SK-N-SH treated with all-trans-retinoic acid at 6 μM for 48 hours (cell line): ENCODE measurements at regions not wholly inside any gene's neighbourhood (a gene's known extent, or its start where the extent isn't known, plus 50 kb on each side); places are given as distances from the start of the nearest gene placed in this dataset.

ENCODE experiments used
- ATAC-seq: fragments of 200-7000 bp; cut with Tn5 transposase; 3 replicates; pipeline ENCODE4 v1.9.1; 2020; ENCODE audit warnings: mild to moderate bottlenecking, moderate library complexity
- ARNTL ChIP-seq: fragments of 450-650 bp; formaldehyde crosslinking; IDR thresholded peaks from 2 replicates; pipeline ENCODE4 v1.5.0; 2020; ENCODE audit warnings: low read depth, mild to moderate bottlenecking, moderate library complexity, borderline replicate concordance
- BACH2 ChIP-seq: fragments of 250-450 bp; sonication (Bioruptor Pico); IDR thresholded peaks from 2 replicates; pipeline ENCODE4 v1.9.0; 2021; ENCODE audit warnings: mild to moderate bottlenecking, borderline replicate concordance
- CSDC2 ChIP-seq: fragments of 250-450 bp; sonication (Bioruptor Pico); IDR thresholded peaks from 2 replicates; pipeline ENCODE4 v1.5.0; 2020; ENCODE audit warnings: mild to moderate bottlenecking, moderate library complexity
- ESRRG ChIP-seq: fragments of 250-450 bp; sonication (Bioruptor Pico); IDR thresholded peaks from 2 replicates; pipeline ENCODE4 v1.6.1; 2021; ENCODE audit warnings: mild to moderate bottlenecking
- GLIS3 ChIP-seq: fragments of 250-450 bp; sonication (Bioruptor Pico); IDR thresholded peaks from 2 replicates; pipeline ENCODE4 v1.5.0; 2020; ENCODE audit warnings: mild to moderate bottlenecking, moderate library complexity
- OSR1 ChIP-seq: fragments of 250-450 bp; sonication (Bioruptor Pico); IDR thresholded peaks from 2 replicates; pipeline ENCODE4 v1.8.0; 2022; ENCODE audit warnings: moderate library complexity, mild to moderate bottlenecking, inconsistent platforms
- PPARA ChIP-seq: fragments of 250-450 bp; sonication (Bioruptor Pico); IDR thresholded peaks from 2 replicates; pipeline ENCODE4 v1.5.0; 2020; ENCODE audit warnings: mild to moderate bottlenecking, borderline replicate concordance
- RARB ChIP-seq: fragments of 250-450 bp; sonication (Bioruptor Pico); IDR thresholded peaks from 2 replicates; pipeline ENCODE4 v1.8.0; 2021; ENCODE audit warnings: mild to moderate bottlenecking, moderate library complexity
- SNAI2 ChIP-seq: fragments of 250-450 bp; sonication (Bioruptor Pico); IDR thresholded peaks from 2 replicates; pipeline ENCODE4 v1.5.0; 2020; ENCODE audit warnings: mild to moderate bottlenecking, moderate library complexity
- TCF4 ChIP-seq: fragments of 250-450 bp; sonication (Bioruptor Pico); IDR thresholded peaks from 2 replicates; pipeline ENCODE4 v1.8.0; 2021; ENCODE audit warnings: mild to moderate bottlenecking, moderate library complexity, borderline replicate concordance
- ZC3H10 ChIP-seq: fragments of 250-450 bp; sonication (Bioruptor Pico); IDR thresholded peaks from 2 replicates; pipeline ENCODE4 v1.5.1; 2021; ENCODE audit warnings: mild to moderate bottlenecking, moderate library complexity
- ZFP3 ChIP-seq: fragments of 250-450 bp; sonication (Bioruptor Pico); IDR thresholded peaks from 2 replicates; pipeline ENCODE4 v1.5.0; 2020; ENCODE audit warnings: mild to moderate bottlenecking, moderate library complexity
- ZFP30 ChIP-seq: fragments of 450-650 bp; formaldehyde crosslinking; IDR thresholded peaks from 2 replicates; pipeline ENCODE4 v1.5.0; 2022; ENCODE audit warnings: mild to moderate bottlenecking, moderate library complexity
- ZNF565 ChIP-seq: fragments of 450-650 bp; formaldehyde crosslinking; conservative IDR thresholded peaks from 2 replicates; pipeline ENCODE4 v1.5.0; 2020; ENCODE audit warnings: low read depth, mild to moderate bottlenecking, moderate library complexity
- TF ChIP-seq, protein P1 (sequence below): fragments of 250-450 bp; sonication (Bioruptor Pico); IDR thresholded peaks from 2 replicates; pipeline ENCODE4 v1.5.1; 2020; ENCODE audit warnings: low read depth, mild to moderate bottlenecking, moderate library complexity
- TF ChIP-seq, protein P2 (sequence below): fragments of 250-450 bp; sonication (Bioruptor Pico); IDR thresholded peaks from 2 replicates; pipeline ENCODE4 v1.5.0; 2020; ENCODE audit warnings: mild to moderate bottlenecking, moderate library complexity
- TF ChIP-seq, protein P3 (sequence below): fragments of 250-450 bp; sonication (Bioruptor Pico); IDR thresholded peaks from 2 replicates; pipeline ENCODE4 v1.8.0; 2021; ENCODE audit warnings: low read depth, mild to moderate bottlenecking, moderate library complexity, borderline replicate concordance
- TF ChIP-seq, protein P4 (sequence below): fragments of 250-450 bp; sonication (Bioruptor Pico); IDR thresholded peaks from 2 replicates; pipeline ENCODE4 v1.5.1; 2021; ENCODE audit warnings: mild to moderate bottlenecking, moderate library complexity

DNA sequence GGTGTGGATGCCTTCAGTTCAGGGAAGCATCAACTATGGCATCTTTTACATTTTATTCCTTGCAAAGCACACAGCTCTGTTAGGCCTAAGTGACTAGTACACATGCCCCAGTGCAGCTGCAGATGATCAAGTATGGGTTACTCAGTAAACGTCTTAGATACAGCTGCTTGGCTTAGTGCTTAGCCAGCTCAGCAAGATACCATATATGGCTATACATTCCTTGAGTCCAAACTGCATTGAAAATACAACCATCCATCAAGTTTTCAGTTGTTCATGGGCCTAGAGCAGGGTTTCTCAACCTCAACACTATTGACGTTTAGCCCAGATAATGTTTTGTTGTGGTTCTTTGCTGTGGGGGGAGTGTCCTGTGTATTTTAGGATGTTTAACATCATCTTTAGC lies 769.9 kb downstream of the TSN start:
- TF ChIP-seq CSDC2 (CRISPR knock-in tag) = no peak
- TF ChIP-seq, all 23 proteins: peak for 0
- ATAC-seq = no peak

DNA sequence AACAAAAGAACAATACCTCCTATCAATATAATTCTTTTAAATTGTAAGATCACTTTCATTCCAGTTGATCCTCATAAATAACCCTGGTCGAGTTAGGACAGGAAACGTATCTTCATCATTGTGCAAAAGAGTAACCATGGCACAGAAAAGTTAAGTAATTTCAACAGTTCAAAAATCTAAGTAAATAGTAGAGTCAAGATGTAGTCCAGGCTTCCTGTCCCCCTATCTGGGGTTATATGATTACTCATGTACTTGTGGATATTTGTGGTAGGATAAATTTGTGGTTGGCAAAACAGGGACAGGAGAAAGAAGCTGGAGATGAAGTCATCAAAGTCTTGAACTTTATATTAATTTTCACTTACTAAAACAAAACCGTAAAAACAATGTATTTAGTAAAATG lies 772.6 kb downstream of the TSN start:
- no peak for TF ChIP-seq ZC3H10 (CRISPR knock-in tag)
- TF ChIP-seq, all 23 proteins: peak for 0
- ATAC-seq = no peak

DNA sequence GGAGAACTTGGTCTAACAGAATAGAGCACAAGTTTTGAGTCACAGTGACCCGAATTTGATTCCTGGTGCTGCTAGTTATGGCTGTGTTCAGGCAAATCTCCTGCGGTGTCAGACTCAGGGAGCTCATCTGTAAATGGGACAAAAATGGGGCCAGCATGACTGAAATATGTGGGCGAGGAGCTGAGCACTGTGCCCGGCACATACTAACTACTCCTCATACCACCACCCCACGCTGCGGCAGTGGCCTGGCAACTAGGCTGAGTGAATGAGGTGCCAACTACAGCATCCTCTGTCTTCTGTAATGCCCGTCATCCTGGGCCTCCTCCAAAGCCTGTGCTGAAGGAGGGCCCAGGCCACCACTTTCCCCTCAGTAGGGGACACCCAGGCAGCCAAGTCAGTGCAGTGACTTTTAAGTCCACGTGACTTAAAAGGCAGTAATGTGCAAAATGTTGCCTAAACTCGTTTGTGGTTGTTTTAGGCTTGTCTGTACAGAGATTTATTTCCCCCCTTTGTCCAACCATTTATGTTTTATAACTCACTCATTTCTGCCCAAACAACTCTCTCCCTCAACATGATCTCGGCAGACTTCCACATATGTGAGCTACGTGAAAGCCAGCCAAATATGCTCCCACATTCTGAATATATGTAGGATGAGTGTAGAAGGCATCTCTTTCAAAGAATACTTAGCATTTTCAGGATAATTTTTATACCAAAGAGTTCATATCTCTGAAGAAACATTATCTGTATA lies 773.7 kb downstream of the TSN start:
- no peak for ATAC-seq
- TF ChIP-seq GLIS3 (CRISPR knock-in tag) (no peak), OSR1 (CRISPR knock-in tag) (no peak), ESRRG (CRISPR knock-in tag) (no peak), TCF4 (CRISPR knock-in tag) (no peak), SNAI2 (CRISPR knock-in tag) (no peak), RARB (no peak), BACH2 (CRISPR knock-in tag) (no peak)
- TF ChIP-seq, protein P1, sequence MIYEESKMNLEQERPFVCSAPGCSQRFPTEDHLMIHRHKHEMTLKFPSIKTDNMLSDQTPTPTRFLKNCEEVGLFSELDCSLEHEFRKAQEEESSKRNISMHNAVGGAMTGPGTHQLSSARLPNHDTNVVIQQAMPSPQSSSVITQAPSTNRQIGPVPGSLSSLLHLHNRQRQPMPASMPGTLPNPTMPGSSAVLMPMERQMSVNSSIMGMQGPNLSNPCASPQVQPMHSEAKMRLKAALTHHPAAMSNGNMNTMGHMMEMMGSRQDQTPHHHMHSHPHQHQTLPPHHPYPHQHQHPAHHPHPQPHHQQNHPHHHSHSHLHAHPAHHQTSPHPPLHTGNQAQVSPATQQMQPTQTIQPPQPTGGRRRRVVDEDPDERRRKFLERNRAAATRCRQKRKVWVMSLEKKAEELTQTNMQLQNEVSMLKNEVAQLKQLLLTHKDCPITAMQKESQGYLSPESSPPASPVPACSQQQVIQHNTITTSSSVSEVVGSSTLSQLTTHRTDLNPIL (CRISPR knock-in tag) = no peak

GRCh38 chr2:122530814-122531213 lies 775.4 kb downstream of the TSN start:
- no peak for TF ChIP-seq PPARA (CRISPR knock-in tag)
- no peak for TF ChIP-seq ESRRG (CRISPR knock-in tag)
- TF ChIP-seq, protein P2, sequence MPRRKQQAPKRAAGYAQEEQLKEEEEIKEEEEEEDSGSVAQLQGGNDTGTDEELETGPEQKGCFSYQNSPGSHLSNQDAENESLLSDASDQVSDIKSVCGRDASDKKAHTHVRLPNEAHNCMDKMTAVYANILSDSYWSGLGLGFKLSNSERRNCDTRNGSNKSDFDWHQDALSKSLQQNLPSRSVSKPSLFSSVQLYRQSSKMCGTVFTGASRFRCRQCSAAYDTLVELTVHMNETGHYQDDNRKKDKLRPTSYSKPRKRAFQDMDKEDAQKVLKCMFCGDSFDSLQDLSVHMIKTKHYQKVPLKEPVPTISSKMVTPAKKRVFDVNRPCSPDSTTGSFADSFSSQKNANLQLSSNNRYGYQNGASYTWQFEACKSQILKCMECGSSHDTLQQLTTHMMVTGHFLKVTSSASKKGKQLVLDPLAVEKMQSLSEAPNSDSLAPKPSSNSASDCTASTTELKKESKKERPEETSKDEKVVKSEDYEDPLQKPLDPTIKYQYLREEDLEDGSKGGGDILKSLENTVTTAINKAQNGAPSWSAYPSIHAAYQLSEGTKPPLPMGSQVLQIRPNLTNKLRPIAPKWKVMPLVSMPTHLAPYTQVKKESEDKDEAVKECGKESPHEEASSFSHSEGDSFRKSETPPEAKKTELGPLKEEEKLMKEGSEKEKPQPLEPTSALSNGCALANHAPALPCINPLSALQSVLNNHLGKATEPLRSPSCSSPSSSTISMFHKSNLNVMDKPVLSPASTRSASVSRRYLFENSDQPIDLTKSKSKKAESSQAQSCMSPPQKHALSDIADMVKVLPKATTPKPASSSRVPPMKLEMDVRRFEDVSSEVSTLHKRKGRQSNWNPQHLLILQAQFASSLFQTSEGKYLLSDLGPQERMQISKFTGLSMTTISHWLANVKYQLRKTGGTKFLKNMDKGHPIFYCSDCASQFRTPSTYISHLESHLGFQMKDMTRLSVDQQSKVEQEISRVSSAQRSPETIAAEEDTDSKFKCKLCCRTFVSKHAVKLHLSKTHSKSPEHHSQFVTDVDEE (CRISPR knock-in tag) = 0 out of 2 replicates have a peak, but pooled peaks have one; percentile 43
- no peak for TF ChIP-seq ZFP3 (CRISPR knock-in tag)
- TF ChIP-seq CSDC2 (CRISPR knock-in tag) = no peak
- TF ChIP-seq, protein P3, sequence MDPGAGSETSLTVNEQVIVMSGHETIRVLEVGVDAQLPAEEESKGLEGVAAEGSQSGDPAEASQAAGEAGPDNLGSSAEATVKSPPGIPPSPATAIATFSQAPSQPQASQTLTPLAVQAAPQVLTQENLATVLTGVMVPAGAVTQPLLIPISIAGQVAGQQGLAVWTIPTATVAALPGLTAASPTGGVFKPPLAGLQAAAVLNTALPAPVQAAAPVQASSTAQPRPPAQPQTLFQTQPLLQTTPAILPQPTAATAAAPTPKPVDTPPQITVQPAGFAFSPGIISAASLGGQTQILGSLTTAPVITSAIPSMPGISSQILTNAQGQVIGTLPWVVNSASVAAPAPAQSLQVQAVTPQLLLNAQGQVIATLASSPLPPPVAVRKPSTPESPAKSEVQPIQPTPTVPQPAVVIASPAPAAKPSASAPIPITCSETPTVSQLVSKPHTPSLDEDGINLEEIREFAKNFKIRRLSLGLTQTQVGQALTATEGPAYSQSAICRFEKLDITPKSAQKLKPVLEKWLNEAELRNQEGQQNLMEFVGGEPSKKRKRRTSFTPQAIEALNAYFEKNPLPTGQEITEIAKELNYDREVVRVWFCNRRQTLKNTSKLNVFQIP (CRISPR knock-in tag) = no peak
- TF ChIP-seq RARB = no peak
- TF ChIP-seq, protein P4, sequence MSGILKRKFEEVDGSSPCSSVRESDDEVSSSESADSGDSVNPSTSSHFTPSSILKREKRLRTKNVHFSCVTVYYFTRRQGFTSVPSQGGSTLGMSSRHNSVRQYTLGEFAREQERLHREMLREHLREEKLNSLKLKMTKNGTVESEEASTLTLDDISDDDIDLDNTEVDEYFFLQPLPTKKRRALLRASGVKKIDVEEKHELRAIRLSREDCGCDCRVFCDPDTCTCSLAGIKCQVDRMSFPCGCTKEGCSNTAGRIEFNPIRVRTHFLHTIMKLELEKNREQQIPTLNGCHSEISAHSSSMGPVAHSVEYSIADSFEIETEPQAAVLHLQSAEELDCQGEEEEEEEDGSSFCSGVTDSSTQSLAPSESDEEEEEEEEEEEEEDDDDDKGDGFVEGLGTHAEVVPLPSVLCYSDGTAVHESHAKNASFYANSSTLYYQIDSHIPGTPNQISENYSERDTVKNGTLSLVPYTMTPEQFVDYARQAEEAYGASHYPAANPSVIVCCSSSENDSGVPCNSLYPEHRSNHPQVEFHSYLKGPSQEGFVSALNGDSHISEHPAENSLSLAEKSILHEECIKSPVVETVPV = no peak
- TF ChIP-seq BACH2 (CRISPR knock-in tag) = no peak
- TF ChIP-seq GLIS3 (CRISPR knock-in tag) = no peak
- TF ChIP-seq ZC3H10 (CRISPR knock-in tag) = no peak
- peak; percentile 87 for TF ChIP-seq TCF4 (CRISPR knock-in tag)
- TF ChIP-seq OSR1 (CRISPR knock-in tag) = no peak
- no peak for TF ChIP-seq ZNF565
- no peak for TF ChIP-seq ARNTL
- TF ChIP-seq ZFP30 (CRISPR knock-in tag) = no peak
- TF ChIP-seq, all 23 proteins: peak for 2
- no peak for ATAC-seq
